HG03457 (cell line): ENCODE measurements at regions not wholly inside any gene's neighbourhood (a gene's known extent, or its start where the extent isn't known, plus 50 kb on each side); places are given as distances from the start of the nearest gene placed in this dataset.

Experiments used
- ATAC-seq: cut with Tn5 transposase; IDR thresholded peaks from one replicate; pipeline ENCODE4 v1.9.1; 2021; ENCODE audit warnings: moderate number of reproducible peaks; ENCODE audit not compliant: unreplicated experiment

DNA sequence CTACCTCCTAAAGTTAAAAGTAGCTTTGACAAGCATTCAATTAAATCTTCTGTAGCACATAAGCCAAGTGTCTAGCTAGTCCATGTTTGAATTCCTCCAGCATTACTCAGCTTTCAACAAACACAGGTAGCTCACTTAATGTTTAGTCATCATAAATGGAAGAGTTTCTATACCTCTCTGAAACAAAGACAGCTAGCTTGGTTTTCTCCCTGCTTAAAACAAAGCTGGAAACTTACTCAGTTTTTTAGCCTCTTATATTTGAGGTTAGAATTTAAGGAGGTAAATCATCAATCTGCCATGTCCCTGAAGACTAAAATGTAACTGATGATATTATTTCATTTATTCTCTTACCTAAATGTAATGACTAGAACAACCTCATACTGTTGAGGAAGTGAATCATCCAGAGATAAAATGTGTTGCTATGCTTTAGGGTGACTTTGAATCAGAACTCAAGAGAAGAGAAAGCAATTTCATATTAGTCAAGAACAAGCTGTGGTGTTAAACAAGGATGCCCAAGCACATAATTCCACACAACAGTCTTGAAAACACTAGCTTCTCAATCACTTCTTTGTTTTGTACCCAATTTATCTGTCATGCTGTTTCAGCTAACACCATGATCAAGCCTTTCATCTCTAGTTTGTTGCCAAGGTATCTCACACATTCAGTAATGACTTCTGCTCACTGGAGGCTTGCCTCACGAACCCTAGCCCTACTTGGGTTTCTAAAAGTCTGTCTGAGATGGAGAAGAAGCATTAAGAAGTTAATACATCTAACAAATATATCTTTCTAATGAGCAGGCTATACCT lies 251.9 kb downstream of the EPM2A start:
- ATAC-seq, result no peak

DNA sequence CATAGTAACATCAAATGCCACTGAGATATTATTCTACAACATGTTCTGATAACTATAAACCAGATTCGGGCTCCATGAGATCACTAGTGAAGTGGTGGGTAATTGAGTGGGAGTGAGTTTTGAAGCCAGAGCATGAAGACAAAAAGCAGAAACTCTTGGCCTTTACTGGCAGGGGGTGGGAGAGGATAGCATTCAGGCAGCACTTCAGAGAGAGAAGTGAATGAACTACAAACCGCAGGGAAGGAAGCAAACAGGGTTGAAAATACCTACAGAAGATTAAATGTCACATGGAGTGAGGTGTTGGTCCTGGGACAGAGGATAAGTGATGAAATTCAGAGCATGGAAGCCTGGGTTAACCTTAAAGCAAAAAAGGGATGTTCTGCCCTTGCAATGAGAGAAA lies 250.0 kb downstream of the EPM2A start:
- ATAC-seq, result no peak

DNA sequence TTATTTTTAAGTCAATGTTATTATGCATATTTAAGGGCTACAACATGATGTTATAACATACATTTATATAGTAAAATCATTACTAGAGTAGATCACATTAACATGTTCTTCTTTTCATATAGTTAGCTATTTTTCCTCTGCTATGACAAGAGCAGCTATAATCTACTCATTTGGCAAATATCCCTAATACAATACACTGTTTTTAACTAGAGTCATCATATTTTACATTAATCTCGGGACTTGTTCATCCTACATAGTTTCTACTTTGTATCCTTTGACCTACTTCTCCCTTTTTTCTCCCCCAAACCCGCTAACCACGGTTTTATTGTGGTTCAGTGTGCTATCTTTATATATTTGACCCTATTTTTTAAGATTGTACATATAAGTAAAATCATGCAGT lies 249.0 kb downstream of the EPM2A start:
- no peak for ATAC-seq

DNA sequence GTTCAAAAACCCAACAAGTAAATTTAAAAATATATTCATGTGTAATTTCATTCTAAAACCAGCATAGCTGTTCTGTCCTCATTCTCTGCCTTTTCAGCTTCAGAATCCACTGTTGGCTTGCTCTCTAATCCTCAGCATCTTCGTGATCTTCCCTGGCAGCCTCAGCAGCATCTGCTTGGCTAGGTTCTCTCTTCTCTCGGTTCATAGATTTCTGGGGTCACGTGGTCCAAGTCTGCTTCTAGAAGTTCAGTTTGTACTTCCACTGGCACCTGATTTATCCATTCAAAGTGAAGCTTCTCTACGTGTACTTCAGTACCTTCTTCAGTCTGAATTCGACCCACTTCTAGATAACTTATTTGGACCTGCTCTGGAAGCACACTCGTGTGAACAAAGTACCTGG lies 245.7 kb downstream of the EPM2A start:
- no peak for ATAC-seq

DNA sequence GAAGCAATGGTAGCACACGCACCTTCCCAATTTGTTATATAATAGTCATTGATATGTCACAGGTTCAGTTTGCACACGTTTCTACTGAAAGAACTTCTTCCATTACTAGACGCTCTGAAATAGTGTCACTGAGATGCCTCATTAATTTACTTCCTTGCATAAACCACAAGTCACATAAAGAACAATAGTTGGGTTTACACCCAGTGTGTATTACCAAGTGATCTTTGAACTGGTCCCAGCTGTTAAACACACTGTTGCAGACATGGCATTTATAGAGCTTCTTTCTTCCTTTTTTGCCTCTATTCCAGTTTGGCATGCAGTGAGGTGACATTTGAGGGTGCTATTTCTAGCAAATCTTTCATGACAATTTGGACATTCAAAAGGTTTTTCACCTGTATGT lies 245.3 kb downstream of the EPM2A start:
- no peak for ATAC-seq

DNA sequence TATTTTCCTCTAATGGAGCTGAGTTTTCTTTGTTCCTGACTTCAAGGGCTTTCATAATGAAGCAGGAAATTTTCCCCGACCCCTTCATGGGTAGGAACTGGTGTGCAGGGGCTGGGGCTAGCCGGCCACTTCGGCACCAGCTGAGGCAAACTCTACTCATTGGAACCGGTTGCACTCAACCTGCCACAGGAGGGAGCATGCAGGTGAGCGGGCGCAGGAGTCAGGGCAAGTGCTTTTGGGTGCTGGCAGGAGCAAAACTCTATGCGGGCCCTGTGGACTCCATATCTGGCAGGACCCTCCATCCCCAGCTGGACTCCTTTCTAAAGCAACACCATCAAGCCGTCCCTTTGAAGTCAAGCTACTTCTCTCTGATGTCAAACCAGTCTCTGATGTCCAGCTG lies 244.2 kb downstream of the EPM2A start:
- ATAC-seq, result no peak

DNA sequence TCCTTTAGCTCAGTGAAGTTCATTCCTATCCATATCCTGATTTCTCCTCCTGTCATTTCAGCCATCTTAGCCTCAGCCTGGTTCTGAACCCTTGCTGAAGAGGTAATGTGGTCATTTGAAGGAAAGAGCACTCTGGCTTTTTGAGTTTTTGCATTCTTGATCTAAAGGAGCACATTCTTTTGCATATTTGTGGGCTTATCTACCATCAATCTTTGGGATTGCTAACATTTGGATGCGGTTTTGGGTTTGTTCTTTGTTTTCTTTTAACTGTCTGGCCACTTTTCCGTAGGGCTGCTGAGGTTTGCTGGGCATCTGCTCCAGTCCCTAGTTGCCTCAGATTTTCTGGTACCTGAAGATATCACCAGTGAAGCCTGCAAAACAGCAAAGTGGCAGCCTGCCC lies 238.3 kb downstream of the EPM2A start:
- ATAC-seq, result no peak

DNA sequence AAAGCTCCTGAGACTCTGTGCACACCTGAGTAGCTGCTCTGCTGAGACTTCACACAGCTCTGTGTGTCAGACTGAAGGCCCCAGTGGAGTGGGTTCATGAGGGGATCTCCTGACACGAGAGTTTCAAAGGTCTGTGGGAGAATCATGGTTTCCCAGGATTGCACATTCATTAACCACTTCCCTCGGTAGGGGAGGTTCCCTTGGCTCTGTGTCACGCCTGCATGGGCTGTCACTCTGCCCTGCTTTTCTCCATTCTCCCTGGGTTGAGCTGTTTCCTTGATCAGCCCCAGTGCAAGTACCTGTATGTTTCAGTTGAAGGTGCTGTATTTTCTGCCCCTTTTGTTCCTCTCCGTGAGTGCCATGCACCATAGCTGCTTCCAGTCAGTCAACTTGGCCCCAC lies 236.9 kb downstream of the EPM2A start:
- no peak for ATAC-seq

DNA sequence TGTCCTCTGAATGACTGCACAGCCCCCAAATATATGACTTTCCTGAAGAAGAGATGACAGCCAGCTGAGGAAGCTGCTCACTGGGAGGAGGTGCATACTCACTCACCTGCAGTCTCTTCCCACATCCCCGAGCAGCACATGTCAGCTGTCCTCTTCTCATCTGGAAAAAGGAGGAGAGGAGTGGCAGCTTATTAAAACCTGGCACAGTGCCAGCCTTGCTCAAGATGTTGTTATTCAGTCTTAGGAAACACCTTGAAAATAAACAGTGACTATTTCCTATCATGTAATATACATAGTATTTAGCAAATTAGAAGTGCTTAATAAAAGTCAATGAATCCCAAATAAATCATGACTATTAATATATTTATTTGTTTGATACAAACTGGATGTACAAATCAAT lies 232.9 kb downstream of the EPM2A start:
- no peak for ATAC-seq

DNA sequence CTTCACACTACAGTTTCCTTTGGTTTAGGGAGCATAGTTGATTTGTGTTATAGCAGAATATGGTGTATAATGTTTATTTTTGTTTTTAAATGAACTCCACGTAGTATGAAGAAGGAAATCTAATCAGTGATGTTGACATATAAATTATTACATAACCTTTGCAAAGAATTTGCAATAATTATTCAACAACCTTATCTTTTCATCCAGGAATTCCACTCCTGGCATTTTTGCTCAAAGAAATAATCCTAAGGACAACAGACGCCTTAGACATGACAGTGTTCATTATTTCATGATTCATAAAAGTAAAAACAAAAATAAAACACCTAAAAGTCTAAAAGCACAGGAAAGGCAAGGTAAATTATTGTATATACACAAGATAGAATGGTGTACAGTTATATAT lies 229.2 kb downstream of the EPM2A start:
- ATAC-seq, result no peak

DNA sequence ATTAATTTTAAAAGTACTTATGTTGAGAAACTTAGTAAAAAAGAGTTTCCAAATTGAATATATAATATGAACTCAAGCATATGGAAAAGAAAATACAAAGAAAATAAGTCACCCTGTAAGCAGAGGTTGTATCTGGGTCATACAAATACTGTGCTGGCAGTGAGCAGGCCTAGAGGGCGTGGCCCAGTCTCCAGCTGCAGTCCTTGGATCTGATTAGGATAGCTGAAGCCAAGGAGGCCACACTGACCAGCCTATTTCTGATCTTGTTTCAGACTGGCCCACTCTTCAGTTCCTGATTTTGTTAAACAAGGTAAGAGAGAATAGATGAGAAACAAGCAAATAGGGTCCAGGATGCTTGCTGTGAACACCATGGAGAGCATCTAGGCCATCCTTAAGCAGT lies 228.8 kb downstream of the EPM2A start:
- ATAC-seq, result no peak

DNA sequence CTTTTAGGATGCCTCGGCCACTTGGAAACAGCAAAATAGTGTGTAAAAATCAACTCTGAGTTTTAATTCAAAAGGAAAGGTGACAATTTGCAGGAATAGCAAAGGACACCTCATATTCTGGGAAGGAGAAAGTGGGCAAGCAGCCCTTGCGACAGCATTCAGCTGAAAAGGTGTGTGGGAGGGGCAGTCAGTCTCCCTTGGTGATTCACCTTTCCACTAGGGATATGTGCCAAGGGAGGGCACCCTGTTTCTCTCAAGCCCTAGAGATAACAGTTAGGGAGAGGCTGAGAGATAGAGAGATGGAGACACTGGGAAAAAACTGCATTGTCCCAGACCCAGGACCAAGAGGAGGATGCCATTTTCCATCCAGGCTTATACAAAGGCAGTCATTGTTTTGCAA lies 228.1 kb downstream of the EPM2A start:
- no peak for ATAC-seq

DNA sequence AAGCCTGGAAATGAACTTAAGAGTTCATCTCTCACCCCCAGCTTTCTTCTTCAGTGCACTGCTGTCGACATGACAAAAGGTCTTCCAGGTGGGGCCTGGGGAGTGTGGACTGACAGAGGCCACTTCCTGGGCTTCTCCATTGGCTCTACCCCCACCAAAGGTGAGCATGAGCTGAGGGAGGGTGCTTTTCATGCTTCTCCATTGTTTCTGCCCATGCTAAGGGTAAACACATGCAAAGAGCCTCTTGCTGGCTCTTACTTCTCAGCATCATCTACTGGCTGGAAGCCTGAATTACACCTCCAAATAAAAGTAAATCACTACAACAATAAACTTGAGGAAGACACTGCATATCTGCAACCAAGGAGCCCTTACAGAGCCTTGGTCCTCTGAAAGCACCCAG lies 227.2 kb downstream of the EPM2A start:
- ATAC-seq, result no peak

DNA sequence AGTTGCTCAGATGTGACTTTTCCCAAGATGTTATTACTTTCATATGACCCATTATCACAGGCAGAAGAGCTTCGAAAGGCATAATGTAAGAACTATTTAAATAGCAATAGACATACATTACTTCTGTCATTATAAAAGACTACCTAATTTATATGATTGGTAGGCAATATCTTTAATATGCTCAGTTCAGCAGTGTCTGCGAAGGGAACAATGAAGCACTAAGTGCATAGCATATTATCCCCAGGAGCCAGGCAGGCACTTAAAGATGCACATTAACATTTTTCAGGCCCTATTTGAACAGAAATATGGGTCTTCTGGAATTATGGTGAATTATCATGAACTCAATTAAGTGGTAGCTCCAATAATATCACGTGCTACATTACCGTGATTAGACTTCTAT lies 217.8 kb downstream of the EPM2A start:
- ATAC-seq, result no peak

DNA sequence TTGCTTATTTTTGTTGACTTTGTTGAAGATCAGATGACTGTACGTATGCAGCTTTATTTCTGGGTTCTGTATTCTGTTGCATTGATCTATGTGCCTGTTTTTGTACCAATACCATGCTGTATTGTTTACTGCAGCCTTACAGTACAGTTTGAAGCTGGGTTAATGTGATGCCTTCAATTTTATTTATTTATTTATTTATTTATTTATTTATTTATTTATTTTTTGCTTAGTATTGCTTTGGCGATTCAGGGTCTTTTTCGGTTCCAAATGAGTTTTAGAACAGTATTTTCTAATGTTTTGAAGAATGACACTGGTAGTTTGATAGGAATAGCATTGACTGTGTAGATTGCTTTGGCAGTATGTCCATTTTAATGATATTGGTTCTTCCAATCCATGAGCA lies 210.3 kb downstream of the EPM2A start:
- ATAC-seq, result no peak

DNA sequence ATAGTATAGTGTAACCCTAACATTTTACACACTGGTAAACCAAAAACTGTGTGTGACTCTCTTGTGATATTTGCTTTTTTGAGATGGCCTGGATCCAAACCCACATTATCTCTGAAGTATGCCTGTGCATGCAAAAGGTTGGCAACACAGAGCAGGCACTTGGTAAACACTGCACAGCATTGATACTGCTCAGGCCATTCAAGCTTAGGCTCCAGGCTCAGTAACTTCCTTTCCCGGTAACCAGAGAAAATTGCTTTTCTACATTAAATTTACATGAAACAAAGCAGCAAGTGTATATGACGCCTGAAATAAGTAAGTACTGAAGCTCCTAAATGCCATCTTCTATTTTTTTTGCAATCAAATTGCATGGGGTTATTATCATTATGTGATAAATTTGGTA lies 205.7 kb downstream of the EPM2A start:
- ATAC-seq, result no peak

DNA sequence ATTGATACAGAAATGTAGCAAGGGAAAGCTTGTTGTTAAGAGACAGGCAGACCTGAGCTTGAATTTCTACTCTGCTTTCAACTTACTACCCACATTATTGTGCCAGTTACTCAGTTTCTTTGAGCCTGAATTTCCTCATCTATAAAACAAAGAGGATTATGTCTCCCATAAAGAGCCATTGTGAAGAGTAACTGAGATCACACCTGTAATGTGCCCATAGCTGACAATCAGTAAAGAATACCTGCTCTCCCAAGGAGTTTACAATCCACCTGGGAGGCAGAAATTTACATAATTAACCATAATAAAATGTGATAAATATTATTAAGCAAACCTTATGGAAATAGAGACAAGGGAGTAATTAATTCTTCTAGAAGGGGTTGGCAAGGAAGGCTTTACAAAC lies 204.9 kb downstream of the EPM2A start:
- no peak for ATAC-seq

DNA sequence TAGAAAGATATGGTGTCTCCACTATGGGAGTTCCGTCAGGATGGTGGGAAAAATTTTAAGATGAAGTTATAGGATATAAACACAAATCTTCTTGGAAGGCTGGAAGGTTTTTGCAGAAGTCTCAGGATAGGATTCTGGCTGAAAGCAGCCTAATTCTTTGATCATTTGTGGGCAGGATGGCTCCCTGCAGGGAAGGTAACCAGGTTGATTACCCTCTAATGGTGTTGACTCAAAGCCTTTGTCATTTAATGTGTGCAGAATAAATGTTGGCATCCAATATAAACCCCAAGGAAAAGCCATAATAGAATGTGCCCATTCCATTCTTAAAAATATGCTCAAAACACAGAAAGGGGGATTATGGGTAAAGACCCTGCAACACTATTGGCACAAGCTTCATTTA lies 204.3 kb downstream of the EPM2A start:
- no peak for ATAC-seq

DNA sequence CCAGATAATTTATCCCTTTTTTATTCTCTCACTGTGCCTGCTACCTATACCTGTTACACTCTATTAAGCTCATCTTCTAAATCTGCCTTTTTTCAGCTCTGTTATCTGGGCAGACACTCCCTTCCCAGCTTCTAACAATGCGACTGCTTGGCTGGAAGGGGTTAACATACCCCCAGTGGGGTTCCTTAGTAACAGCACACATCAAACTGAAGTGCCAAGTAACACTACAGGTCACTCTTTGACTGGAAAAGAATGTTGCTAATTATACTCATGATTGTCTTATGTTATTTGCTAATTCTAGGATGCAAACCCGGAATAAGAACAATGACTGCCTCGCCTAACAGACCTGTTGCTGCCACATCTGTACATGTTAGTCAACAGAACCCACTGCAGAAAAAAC lies 203.5 kb downstream of the EPM2A start:
- no peak for ATAC-seq

DNA sequence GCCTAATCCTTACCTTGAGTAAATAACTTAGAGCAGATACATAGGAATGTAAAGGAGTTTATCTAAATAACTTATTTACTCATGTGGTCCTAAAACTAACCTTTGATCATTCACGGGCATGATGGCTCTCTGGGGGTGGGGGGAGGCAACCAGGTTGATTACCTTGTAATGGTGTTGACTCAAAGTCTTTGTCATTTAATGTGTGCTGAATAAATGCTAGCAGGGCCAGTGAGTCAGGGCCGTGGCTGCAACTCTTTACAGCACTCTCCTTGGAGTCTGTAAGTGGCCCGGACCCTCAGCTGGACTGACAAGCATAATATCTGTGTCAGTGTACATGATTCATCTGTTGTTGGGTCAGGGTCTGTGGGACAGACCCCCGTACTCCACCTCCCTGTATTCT lies 203.0 kb downstream of the EPM2A start:
- ATAC-seq, result no peak

DNA sequence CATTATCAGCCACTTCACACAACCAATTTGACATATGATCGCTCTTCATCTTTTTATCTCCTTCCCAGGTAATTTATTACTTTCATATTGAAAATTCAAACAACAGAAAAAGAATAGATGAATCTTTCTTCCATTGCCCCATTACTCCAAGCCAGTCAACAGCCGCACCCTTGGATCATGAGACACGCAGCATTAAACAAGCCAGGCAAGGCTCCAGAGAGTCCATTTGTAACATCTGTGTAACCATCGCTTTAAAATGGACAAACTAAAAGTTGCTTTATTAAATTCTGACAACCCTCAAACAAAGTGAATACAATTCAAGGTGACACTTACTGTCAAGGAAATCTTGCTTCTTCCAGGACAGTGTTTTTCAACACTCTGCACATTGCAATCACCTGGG lies 200.3 kb downstream of the EPM2A start:
- ATAC-seq, result no peak

DNA sequence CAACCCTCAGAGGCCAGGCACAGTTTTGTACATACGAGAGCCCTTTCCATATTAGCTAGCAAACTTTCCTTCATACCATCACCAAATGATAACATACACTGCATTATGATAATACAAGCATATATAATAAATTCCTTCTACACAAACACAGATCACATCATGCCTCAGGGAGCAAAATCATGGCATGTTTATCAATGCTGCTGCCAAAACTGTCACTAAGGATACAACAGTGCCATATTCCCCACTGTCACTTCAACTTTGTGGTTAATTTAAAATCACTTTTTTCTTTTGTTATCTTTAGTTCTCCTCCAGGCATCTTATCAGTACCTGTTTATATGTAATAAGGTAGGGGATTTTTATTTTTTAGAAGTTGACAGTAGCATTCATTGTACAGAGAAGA lies 196.3 kb downstream of the EPM2A start:
- ATAC-seq, result no peak

DNA sequence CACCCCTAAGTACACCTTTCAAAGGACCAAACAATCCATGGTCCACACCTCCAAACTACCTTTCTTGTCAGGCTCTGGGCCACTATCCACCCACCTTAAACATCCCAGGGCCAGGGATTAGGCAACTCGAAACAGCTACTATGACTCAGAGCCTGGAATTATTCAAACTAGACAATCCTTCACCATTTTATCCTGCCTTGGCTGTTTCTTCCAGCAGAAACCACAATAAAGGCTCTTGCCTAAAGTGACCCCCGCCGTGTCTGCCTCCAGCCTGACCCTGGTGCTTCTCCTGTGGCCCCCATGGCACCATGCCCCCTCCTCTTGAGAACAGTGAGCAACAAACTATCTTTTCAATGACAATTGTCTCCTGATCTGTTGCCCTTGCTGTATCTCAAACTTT lies 195.5 kb downstream of the EPM2A start:
- no peak for ATAC-seq
